SK-N-SH treated with all-trans-retinoic acid at 6 μM for 48 hours (cell line): ENCODE measurements at regions not wholly inside any gene's neighbourhood (a gene's known extent, or its start where the extent isn't known, plus 50 kb on each side); places are given as distances from the start of the nearest gene placed in this dataset.

Experiments used
- ATAC-seq: fragments of 200-7000 bp; cut with Tn5 transposase; 3 replicates; pipeline ENCODE4 v1.9.1; 2020; ENCODE audit warnings: mild to moderate bottlenecking, moderate library complexity
- ARNTL ChIP-seq: fragments of 450-650 bp; formaldehyde crosslinking; IDR thresholded peaks from 2 replicates; pipeline ENCODE4 v1.5.0; 2020; ENCODE audit warnings: low read depth, mild to moderate bottlenecking, moderate library complexity, borderline replicate concordance
- BACH2 ChIP-seq: fragments of 250-450 bp; sonication (Bioruptor Pico); IDR thresholded peaks from 2 replicates; pipeline ENCODE4 v1.9.0; 2021; ENCODE audit warnings: mild to moderate bottlenecking, borderline replicate concordance
- CREB5 ChIP-seq: fragments of 250-450 bp; sonication (Bioruptor Pico); IDR thresholded peaks from 2 replicates; pipeline ENCODE4 v1.5.1; 2020; ENCODE audit warnings: low read depth, mild to moderate bottlenecking, moderate library complexity
- CSDC2 ChIP-seq: fragments of 250-450 bp; sonication (Bioruptor Pico); IDR thresholded peaks from 2 replicates; pipeline ENCODE4 v1.5.0; 2020; ENCODE audit warnings: mild to moderate bottlenecking, moderate library complexity
- CSRNP3 ChIP-seq: fragments of 250-450 bp; sonication (Bioruptor Pico); IDR thresholded peaks from 2 replicates; pipeline ENCODE4 v1.5.1; 2021; ENCODE audit warnings: mild to moderate bottlenecking, moderate library complexity
- ESRRG ChIP-seq: fragments of 250-450 bp; sonication (Bioruptor Pico); IDR thresholded peaks from 2 replicates; pipeline ENCODE4 v1.6.1; 2021; ENCODE audit warnings: mild to moderate bottlenecking
- GLIS3 ChIP-seq: fragments of 250-450 bp; sonication (Bioruptor Pico); IDR thresholded peaks from 2 replicates; pipeline ENCODE4 v1.5.0; 2020; ENCODE audit warnings: mild to moderate bottlenecking, moderate library complexity
- ISL1 ChIP-seq: fragments of 250-450 bp; sonication (Bioruptor Pico); IDR thresholded peaks from 2 replicates; pipeline ENCODE4 v2.1.2; 2022; ENCODE audit warnings: mild to moderate bottlenecking, moderate library complexity
- OSR1 ChIP-seq: fragments of 250-450 bp; sonication (Bioruptor Pico); IDR thresholded peaks from 2 replicates; pipeline ENCODE4 v1.8.0; 2022; ENCODE audit warnings: moderate library complexity, mild to moderate bottlenecking, inconsistent platforms
- PATZ1 ChIP-seq: fragments of 250-450 bp; sonication (Bioruptor Pico); IDR thresholded peaks from 2 replicates; pipeline ENCODE4 v1.8.0; 2020; ENCODE audit warnings: mild to moderate bottlenecking, moderate library complexity, borderline replicate concordance
- POU6F1 ChIP-seq: fragments of 250-450 bp; sonication (Bioruptor Pico); IDR thresholded peaks from 2 replicates; pipeline ENCODE4 v1.8.0; 2021; ENCODE audit warnings: low read depth, mild to moderate bottlenecking, moderate library complexity, borderline replicate concordance
- PPARA ChIP-seq: fragments of 250-450 bp; sonication (Bioruptor Pico); IDR thresholded peaks from 2 replicates; pipeline ENCODE4 v1.5.0; 2020; ENCODE audit warnings: mild to moderate bottlenecking, borderline replicate concordance
- RARB ChIP-seq: fragments of 250-450 bp; sonication (Bioruptor Pico); IDR thresholded peaks from 2 replicates; pipeline ENCODE4 v1.8.0; 2021; ENCODE audit warnings: mild to moderate bottlenecking, moderate library complexity
- SNAI2 ChIP-seq: fragments of 250-450 bp; sonication (Bioruptor Pico); IDR thresholded peaks from 2 replicates; pipeline ENCODE4 v1.5.0; 2020; ENCODE audit warnings: mild to moderate bottlenecking, moderate library complexity
- TCF4 ChIP-seq: fragments of 250-450 bp; sonication (Bioruptor Pico); IDR thresholded peaks from 2 replicates; pipeline ENCODE4 v1.8.0; 2021; ENCODE audit warnings: mild to moderate bottlenecking, moderate library complexity, borderline replicate concordance
- TSHZ2 ChIP-seq: fragments of 250-450 bp; sonication (Bioruptor Pico); IDR thresholded peaks from 2 replicates; pipeline ENCODE4 v1.5.0; 2020; ENCODE audit warnings: mild to moderate bottlenecking, moderate library complexity
- ZC3H10 ChIP-seq: fragments of 250-450 bp; sonication (Bioruptor Pico); IDR thresholded peaks from 2 replicates; pipeline ENCODE4 v1.5.1; 2021; ENCODE audit warnings: mild to moderate bottlenecking, moderate library complexity
- ZFP30 ChIP-seq: fragments of 450-650 bp; formaldehyde crosslinking; IDR thresholded peaks from 2 replicates; pipeline ENCODE4 v1.5.0; 2022; ENCODE audit warnings: mild to moderate bottlenecking, moderate library complexity
- ZNF565 ChIP-seq: fragments of 450-650 bp; formaldehyde crosslinking; conservative IDR thresholded peaks from 2 replicates; pipeline ENCODE4 v1.5.0; 2020; ENCODE audit warnings: low read depth, mild to moderate bottlenecking, moderate library complexity
- ZNF70 ChIP-seq: fragments of 450-650 bp; formaldehyde crosslinking; IDR thresholded peaks from 2 replicates; pipeline ENCODE4 v1.5.0; 2020; ENCODE audit warnings: mild to moderate bottlenecking, moderate library complexity
- ZNF8 ChIP-seq: fragments of 450-650 bp; formaldehyde crosslinking; IDR thresholded peaks from 2 replicates; pipeline ENCODE4 v1.5.0; 2020; ENCODE audit warnings: mild to moderate bottlenecking, moderate library complexity

GRCh38 chr2:136658201-136658600 is 107.1 kb upstream of the THSD7B start:
- ATAC-seq: no peak
- no peak for TF ChIP-seq ARNTL
- no peak for TF ChIP-seq ZNF8 (CRISPR knock-in tag)
- TF ChIP-seq CSRNP3 (CRISPR knock-in tag): no peak
- TF ChIP-seq ZNF70 (CRISPR knock-in tag): no peak
- no peak for TF ChIP-seq GLIS3 (CRISPR knock-in tag)
- TF ChIP-seq RARB: no peak
- no peak for TF ChIP-seq ZFP30 (CRISPR knock-in tag)
- no peak for TF ChIP-seq SNAI2 (CRISPR knock-in tag)
- TF ChIP-seq CREB5 (CRISPR knock-in tag): no peak
- TF ChIP-seq ESRRG (CRISPR knock-in tag): no peak
- TF ChIP-seq BACH2 (CRISPR knock-in tag): no peak
- no peak for TF ChIP-seq POU6F1 (CRISPR knock-in tag)
- no peak for TF ChIP-seq PPARA (CRISPR knock-in tag)
- no peak for TF ChIP-seq ZNF565 (CRISPR knock-in tag)

GRCh38 chr2:136653861-136654260 is 111.5 kb upstream of the THSD7B start:
- no peak for ATAC-seq
- TF ChIP-seq CSRNP3 (CRISPR knock-in tag) (no peak), PATZ1 (CRISPR knock-in tag) (no peak), ISL1 (CRISPR knock-in tag) (no peak), ESRRG (CRISPR knock-in tag) (no peak), PPARA (CRISPR knock-in tag) (no peak), ZC3H10 (CRISPR knock-in tag) (no peak), POU6F1 (CRISPR knock-in tag) (no peak), TCF4 (CRISPR knock-in tag) (no peak), CSDC2 (CRISPR knock-in tag) (no peak), GLIS3 (CRISPR knock-in tag) (no peak), ARNTL (no peak), RARB (no peak), TSHZ2 (CRISPR knock-in tag) (no peak), OSR1 (CRISPR knock-in tag) (no peak), ZFP30 (CRISPR knock-in tag) (no peak), SNAI2 (CRISPR knock-in tag) (no peak)
